ENCODE measurements at regions not wholly inside any gene's neighbourhood (a gene's known extent, or its start where the extent isn't known, plus 50 kb on each side); places are given as distances from the start of the nearest gene placed in this dataset.

GRCh38 chr2:11007331-11008264 lies 95.9 kb downstream of the KCNF1 start:
- Histone ChIP-seq H3K9ac (ENCODE audit: low read depth, low read length) (no peak overlapping the region), H3K9me3 (replicated peaks; ENCODE audit: low read length) (no peaks in the 10 kb centered on the region), H3K4me3 (ENCODE audit: low read length) (no peak overlapping the region), H3K4me1 (ENCODE audit: control insufficient read depth, insufficient read depth, low read length) (no peaks in the 10 kb centered on the region), H3K36me3 (ENCODE audit: insufficient read depth, low read length) (no peaks in the 10 kb centered on the region), H3K27me3 (ENCODE audit: control insufficient read depth, insufficient read depth, low read length) (peaks cover 38% of the 10 kb centered on the region), H3K4me2 (ENCODE audit: low read length) (no peak overlapping the region)

DNA sequence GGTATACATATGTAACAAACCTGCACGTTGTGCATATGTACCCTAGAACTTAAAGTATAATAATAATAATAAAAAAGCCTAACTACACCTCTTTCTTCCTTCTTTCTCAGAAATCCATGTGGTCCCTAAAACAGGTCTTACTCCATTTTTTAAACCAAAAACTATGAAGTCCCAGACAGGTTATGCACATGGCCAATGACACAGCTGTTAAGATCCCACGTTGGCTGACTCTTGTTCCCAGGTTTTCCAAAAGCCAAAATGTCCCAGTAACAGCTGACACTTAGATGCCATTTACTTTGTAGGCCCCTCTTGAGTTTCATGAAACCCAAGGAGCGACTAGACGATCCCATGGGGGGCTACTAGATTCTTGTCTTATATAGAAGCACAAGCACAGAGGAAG lies 97.0 kb downstream of the KCNF1 start:
- H3K9me3 ChIP-seq (replicated peaks; ENCODE audit: low read length) = no peaks in the 10 kb centered on the region
- no peak overlapping the region for H3K4me3 ChIP-seq (ENCODE audit: low read length)
- H3K9ac ChIP-seq (ENCODE audit: low read depth, low read length) = no peak overlapping the region
- H3K36me3 ChIP-seq (ENCODE audit: insufficient read depth, low read length) = no peaks in the 10 kb centered on the region
- H3K27me3 ChIP-seq (ENCODE audit: control insufficient read depth, insufficient read depth, low read length) = peaks cover 27% of the 10 kb centered on the region
- no peak overlapping the region for H3K4me2 ChIP-seq (ENCODE audit: low read length)
- H3K4me1 ChIP-seq (ENCODE audit: control insufficient read depth, insufficient read depth, low read length) = no peaks in the 10 kb centered on the region

- Histone ChIP-seq H3K4me1 (ENCODE audit: control insufficient read depth, insufficient read depth, low read length) (no peaks in the 10 kb centered on the region), H3K4me2 (ENCODE audit: low read length) (no peak overlapping the region), H3K9me3 (replicated peaks; ENCODE audit: low read length) (no peaks in the 10 kb centered on the region), H3K4me3 (ENCODE audit: low read length) (no peak overlapping the region), H3K36me3 (ENCODE audit: insufficient read depth, low read length) (no peaks in the 10 kb centered on the region), H3K27me3 (ENCODE audit: control insufficient read depth, insufficient read depth, low read length) (peaks cover 28% of the 10 kb centered on the region), H3K9ac (ENCODE audit: low read depth, low read length) (no peak overlapping the region)
Observed at GRCh38 chr2:11009176-11009575, 97.4 kb downstream of the KCNF1 start.

GRCh38 chr2:11009891-11010290 lies 98.2 kb downstream of the KCNF1 start:
- no peak overlapping the region for H3K4me2 ChIP-seq (ENCODE audit: low read length)
- H3K4me3 ChIP-seq (ENCODE audit: low read length) = no peak overlapping the region
- no peaks in the 10 kb centered on the region for H3K9me3 ChIP-seq (replicated peaks; ENCODE audit: low read length)
- no peak overlapping the region for H3K9ac ChIP-seq (ENCODE audit: low read depth, low read length)
- H3K4me1 ChIP-seq (ENCODE audit: control insufficient read depth, insufficient read depth, low read length) = no peaks in the 10 kb centered on the region
- no peaks in the 10 kb centered on the region for H3K36me3 ChIP-seq (ENCODE audit: insufficient read depth, low read length)
- H3K27me3 ChIP-seq (ENCODE audit: control insufficient read depth, insufficient read depth, low read length) = peaks cover 29% of the 10 kb centered on the region

GRCh38 chr2:11011359-11011758 lies 99.6 kb downstream of the KCNF1 start:
- no peak overlapping the region for H3K4me3 ChIP-seq (ENCODE audit: low read length)
- no peaks in the 10 kb centered on the region for H3K36me3 ChIP-seq (ENCODE audit: insufficient read depth, low read length)
- H3K4me2 ChIP-seq (ENCODE audit: low read length) = no peak overlapping the region
- no peaks in the 10 kb centered on the region for H3K4me1 ChIP-seq (ENCODE audit: control insufficient read depth, insufficient read depth, low read length)
- no peak overlapping the region for H3K9ac ChIP-seq (ENCODE audit: low read depth, low read length)
- peaks cover 27% of the 10 kb centered on the region for H3K27me3 ChIP-seq (ENCODE audit: control insufficient read depth, insufficient read depth, low read length)
- H3K9me3 ChIP-seq (replicated peaks; ENCODE audit: low read length) = no peaks in the 10 kb centered on the region

DNA sequence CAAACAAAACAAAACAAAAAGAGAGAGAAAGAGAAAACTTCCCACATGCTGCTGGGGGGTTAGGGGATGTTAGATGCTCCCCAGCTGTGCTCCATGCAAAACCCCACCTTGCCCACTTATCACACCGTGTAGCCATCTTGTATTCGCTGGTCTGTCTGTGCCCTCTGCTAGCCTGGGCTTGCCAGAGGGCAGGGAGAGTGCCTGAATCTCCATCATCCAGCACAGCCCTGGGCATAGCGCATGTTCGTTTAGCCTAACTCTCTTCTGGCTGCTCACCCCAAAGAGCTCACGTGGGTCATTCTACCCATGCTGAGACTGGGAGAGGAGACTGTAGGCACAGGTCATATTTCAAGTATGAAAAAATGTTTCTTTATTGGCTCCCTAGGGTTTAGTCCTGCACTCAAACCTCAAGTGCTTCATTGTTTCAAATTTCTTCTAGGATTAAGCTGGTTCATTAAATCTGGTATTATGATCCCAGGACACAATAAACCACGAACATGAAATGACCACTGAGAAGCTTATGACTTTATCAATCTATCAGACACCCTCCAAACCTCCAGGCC lies 100.5 kb downstream of the KCNF1 start:
- H3K9ac ChIP-seq (ENCODE audit: low read depth, low read length) = no peak overlapping the region
- no peak overlapping the region for H3K4me3 ChIP-seq (ENCODE audit: low read length)
- peaks cover 36% of the 10 kb centered on the region for H3K27me3 ChIP-seq (ENCODE audit: control insufficient read depth, insufficient read depth, low read length)
- H3K4me2 ChIP-seq (ENCODE audit: low read length) = no peak overlapping the region
- H3K9me3 ChIP-seq (replicated peaks; ENCODE audit: low read length) = no peaks in the 10 kb centered on the region
- H3K36me3 ChIP-seq (ENCODE audit: insufficient read depth, low read length) = no peaks in the 10 kb centered on the region
- no peaks in the 10 kb centered on the region for H3K4me1 ChIP-seq (ENCODE audit: control insufficient read depth, insufficient read depth, low read length)

GRCh38 chr2:11013196-11013595 lies 101.5 kb downstream of the KCNF1 start:
- Histone ChIP-seq H3K4me1 (ENCODE audit: control insufficient read depth, insufficient read depth, low read length) (no peaks in the 10 kb centered on the region), H3K4me3 (ENCODE audit: low read length) (no peak overlapping the region), H3K9me3 (replicated peaks; ENCODE audit: low read length) (no peaks in the 10 kb centered on the region), H3K27me3 (ENCODE audit: control insufficient read depth, insufficient read depth, low read length) (peaks cover 46% of the 10 kb centered on the region), H3K9ac (ENCODE audit: low read depth, low read length) (no peak overlapping the region), H3K4me2 (ENCODE audit: low read length) (no peak overlapping the region), H3K36me3 (ENCODE audit: insufficient read depth, low read length) (no peaks in the 10 kb centered on the region)

DNA sequence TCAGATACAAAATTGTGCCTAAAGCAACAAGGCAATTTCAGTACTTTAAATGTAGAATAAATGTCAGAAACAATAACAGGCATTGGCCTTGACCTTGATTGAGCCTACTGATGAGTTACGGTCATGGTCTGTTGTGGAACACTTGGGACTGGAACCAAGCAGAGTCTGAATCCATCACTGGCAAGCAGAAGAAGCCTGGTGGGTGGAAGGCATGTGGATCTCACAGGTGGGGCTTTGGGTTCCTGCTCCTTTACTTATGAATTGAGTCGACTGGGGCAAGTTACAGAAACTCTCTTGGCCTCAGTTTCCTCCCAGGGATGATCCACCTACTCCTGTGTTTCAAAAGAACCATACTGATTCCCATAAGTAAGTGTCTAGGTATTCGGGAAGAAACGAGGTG lies 102.3 kb downstream of the KCNF1 start:
- Histone ChIP-seq H3K4me2 (ENCODE audit: low read length) (no peak overlapping the region), H3K4me3 (ENCODE audit: low read length) (no peak overlapping the region), H3K27me3 (ENCODE audit: control insufficient read depth, insufficient read depth, low read length) (peaks cover 54% of the 10 kb centered on the region), H3K4me1 (ENCODE audit: control insufficient read depth, insufficient read depth, low read length) (no peaks in the 10 kb centered on the region), H3K9ac (ENCODE audit: low read depth, low read length) (no peak overlapping the region), H3K36me3 (ENCODE audit: insufficient read depth, low read length) (no peaks in the 10 kb centered on the region), H3K9me3 (replicated peaks; ENCODE audit: low read length) (no peaks in the 10 kb centered on the region)

DNA sequence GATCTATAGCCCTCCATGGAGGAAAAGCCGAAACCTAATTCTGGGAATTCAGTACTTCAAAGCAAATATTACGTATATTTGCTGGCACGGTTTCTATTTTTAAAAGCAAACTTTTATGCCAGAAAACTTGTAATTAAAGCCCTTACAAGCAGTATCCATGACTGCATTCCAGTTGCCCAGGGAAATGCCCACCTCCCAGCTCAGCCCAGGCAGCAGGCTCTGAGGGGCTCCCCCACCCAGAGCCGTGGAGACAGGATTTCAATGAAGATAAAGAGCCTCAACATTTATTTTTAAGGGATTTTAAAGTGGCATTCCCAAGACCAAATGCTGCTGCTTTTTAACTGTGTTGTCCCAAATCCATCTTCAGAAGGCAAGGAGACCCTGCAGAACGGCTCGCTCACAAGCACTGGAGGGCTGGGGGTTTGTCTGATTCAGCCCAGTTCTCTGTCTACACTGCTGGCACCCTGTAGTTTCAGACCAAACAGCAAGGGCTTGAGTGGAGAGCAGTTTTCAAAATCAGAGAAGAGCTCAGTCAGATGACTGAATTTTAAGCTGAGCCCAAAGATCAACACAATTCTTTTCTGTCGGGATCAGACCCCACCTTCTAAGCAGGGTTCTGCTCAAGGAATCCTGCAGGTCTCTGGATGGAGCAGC lies 105.1 kb downstream of the KCNF1 start:
- Histone ChIP-seq H3K4me2 (ENCODE audit: low read length) (no peak overlapping the region), H3K27me3 (ENCODE audit: control insufficient read depth, insufficient read depth, low read length) (peaks cover 68% of the 10 kb centered on the region), H3K4me3 (ENCODE audit: low read length) (no peak overlapping the region), H3K9ac (ENCODE audit: low read depth, low read length) (no peak overlapping the region), H3K9me3 (replicated peaks; ENCODE audit: low read length) (no peaks in the 10 kb centered on the region), H3K4me1 (ENCODE audit: control insufficient read depth, insufficient read depth, low read length) (no peaks in the 10 kb centered on the region), H3K36me3 (ENCODE audit: insufficient read depth, low read length) (no peaks in the 10 kb centered on the region)

- Histone ChIP-seq H3K4me3 (ENCODE audit: low read length) (no peak overlapping the region), H3K36me3 (ENCODE audit: insufficient read depth, low read length) (no peaks in the 10 kb centered on the region), H3K4me1 (ENCODE audit: control insufficient read depth, insufficient read depth, low read length) (no peaks in the 10 kb centered on the region), H3K27me3 (ENCODE audit: control insufficient read depth, insufficient read depth, low read length) (peaks cover 68% of the 10 kb centered on the region), H3K9me3 (replicated peaks; ENCODE audit: low read length) (no peaks in the 10 kb centered on the region), H3K4me2 (ENCODE audit: low read length) (no peak overlapping the region), H3K9ac (ENCODE audit: low read depth, low read length) (no peak overlapping the region)
Observed at GRCh38 chr2:11017921-11018320, 106.2 kb downstream of the KCNF1 start.

- no peaks in the 10 kb centered on the region for H3K9me3 ChIP-seq (replicated peaks; ENCODE audit: low read length)
- no peaks in the 10 kb centered on the region for H3K36me3 ChIP-seq (ENCODE audit: insufficient read depth, low read length)
- H3K4me2 ChIP-seq (ENCODE audit: low read length) = no peak overlapping the region
- H3K9ac ChIP-seq (ENCODE audit: low read depth, low read length) = no peak overlapping the region
- peaks cover 74% of the 10 kb centered on the region for H3K27me3 ChIP-seq (ENCODE audit: control insufficient read depth, insufficient read depth, low read length)
- no peaks in the 10 kb centered on the region for H3K4me1 ChIP-seq (ENCODE audit: control insufficient read depth, insufficient read depth, low read length)
- no peak overlapping the region for H3K4me3 ChIP-seq (ENCODE audit: low read length)
Observed at GRCh38 chr2:11018651-11019185, 107.0 kb downstream of the KCNF1 start.

Measured in skeletal muscle satellite cell (primary cell).